ENCODE measurements at regions not wholly inside any gene's neighbourhood (a gene's known extent, or its start where the extent isn't known, plus 50 kb on each side); places are given as distances from the start of the nearest gene placed in this dataset.

DNA sequence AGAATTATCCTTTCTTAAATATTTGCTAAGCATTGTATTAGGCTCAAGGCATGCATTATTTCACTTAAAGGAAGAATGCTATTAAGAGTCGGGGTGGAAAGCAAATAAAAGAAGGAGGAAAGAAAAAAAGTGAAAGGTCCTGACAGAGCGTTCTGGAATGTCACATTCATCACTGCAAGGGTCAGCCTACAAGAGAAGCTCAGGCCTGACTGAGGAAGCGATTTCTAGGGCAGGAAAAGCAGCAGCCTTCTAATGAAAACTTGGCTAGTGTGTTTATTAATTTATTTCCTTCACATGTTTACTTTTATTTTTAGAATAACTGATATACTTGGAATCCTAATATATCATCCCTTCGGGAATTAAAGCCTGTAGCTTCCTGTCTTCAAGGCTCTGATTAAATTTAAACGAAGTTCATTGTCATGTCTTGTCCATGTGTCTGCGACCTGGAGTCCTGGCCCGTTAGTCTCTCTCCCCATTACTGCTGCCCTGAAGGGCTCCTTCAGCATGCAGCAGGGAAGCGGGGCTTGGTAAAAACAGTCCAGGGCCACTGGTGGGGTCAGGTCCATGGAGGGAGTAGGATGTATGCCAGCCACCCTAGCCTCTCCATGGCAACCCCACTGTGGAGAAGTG is 119.2 kb upstream of the CCDC68 start:
- no peak for TF ChIP-seq POLR2A (IDR thresholded peaks at IDR 0.05)
- no peak for TF ChIP-seq POLR2AphosphoS5 (IDR thresholded peaks at IDR 0.05)
